ENCODE measurements at regions not wholly inside any gene's neighbourhood (a gene's known extent, or its start where the extent isn't known, plus 50 kb on each side); places are given as distances from the start of the nearest gene placed in this dataset.

DNA sequence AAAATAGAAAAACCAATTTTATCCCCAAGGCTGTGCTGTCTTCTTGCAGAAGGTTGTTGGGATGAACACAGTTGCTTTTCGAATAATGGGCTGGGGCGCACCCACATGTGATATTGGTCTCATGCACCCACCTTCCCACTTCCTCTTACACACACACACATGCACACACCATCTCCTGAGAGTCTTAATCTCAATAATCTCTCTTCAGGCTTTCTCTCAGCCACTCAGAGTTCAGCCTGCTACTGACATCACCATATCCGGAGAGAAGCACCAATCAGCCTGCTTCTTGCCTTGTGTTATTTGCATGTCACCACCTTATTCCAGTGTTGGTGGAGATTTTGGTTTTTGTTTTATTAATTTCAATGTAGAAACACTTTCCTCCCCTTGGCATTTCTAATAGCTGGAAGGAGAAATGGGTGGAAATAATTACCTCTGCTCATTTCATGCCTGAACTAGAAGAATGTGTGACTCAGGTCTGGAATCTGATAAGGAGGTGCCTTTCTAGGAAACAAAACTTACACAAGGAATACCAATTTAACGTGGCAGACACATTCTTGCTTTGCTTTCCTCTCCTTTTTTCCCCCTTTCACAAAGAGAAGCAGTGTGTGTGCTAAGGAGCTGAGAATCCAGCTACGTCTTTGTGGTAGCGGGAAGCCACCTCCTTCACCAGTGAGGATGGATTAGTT lies 400.2 kb downstream of the MID1IP1 start:
- Histone ChIP-seq H3K27ac (no peak overlapping the region), H3K4me1 (peaks cover 0 to 3% (median 0%) of the 10 kb centered on the region in 4 donors), H3K36me3 (no peaks in the 10 kb centered on the region), H3K9me3 (no peaks in the 10 kb centered on the region), H3K4me3 (no peak overlapping the region), H3K27me3 (no peaks in the 10 kb centered on the region)
- 81 to 82% methylated on average over 6 of the region's 6 CpGs for WGBS, 2 donors
- TF ChIP-seq EP300 (IDR thresholded peaks at IDR 0.05) (no peak), POLR2A (IDR thresholded peaks at IDR 0.05) (no peak), CTCF (IDR thresholded peaks at IDR 0.05) (no peak)
- no peak for DNase-seq (ENCODE audit: low spot score in 2 of 2)

DNA sequence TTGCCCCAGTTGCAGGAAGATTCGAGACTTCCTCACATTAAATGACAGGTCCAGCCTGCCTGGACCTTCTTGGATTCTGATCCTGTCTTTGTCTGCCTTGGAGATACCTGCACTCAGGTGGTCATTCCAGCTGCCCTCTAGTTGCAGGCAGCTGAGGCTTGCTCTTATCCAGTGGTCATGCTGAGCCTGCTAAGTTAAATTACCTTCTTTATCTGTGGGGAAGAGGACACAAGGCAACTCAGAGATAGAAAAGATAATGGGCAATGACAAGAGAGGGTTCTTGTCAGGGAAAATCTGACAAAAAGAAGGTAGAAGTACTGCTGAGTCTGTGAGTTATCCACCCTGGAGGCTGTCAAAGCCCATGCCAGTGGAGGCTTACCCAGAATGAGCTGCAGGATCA lies 401.4 kb downstream of the MID1IP1 start:
- WGBS, 2 donors, result 66 to 91% methylated on average over 1 of the region's 1 CpG
- no peaks in the 10 kb centered on the region for H3K27me3 ChIP-seq
- H3K4me3 ChIP-seq, result no peak overlapping the region
- no peaks in the 10 kb centered on the region for H3K36me3 ChIP-seq
- no peak for DNase-seq (ENCODE audit: low spot score in 2 of 2)
- no peak for TF ChIP-seq EP300 (IDR thresholded peaks at IDR 0.05)
- TF ChIP-seq POLR2A (IDR thresholded peaks at IDR 0.05), result no peak
- TF ChIP-seq CTCF (IDR thresholded peaks at IDR 0.05), result no peak
- H3K9me3 ChIP-seq, result no peaks in the 10 kb centered on the region
- H3K27ac ChIP-seq, result no peak overlapping the region
- H3K4me1 ChIP-seq, result no peaks in the 10 kb centered on the region

DNA sequence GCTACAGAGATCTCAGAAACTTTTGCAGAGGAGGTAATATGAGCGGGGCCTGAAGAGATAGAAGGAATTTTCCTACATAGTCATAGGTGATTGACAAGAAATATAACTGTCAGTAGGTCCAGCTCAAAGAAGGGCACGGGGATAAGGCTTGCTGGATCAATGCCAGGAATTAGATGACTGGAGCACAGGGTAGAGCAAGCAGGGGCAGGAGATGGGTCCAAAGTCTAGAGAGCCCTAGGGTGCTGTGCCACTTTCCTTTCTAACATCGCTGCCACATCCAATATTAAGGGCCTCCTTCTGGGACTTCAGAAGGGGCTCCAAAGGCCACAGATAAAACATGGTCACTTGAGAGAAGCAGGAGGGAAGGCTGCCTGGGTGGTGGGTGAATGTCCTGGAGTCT lies 402.2 kb downstream of the MID1IP1 start:
- no peaks in the 10 kb centered on the region for H3K27me3 ChIP-seq
- WGBS, 2 donors, result 70 to 80% methylated on average over 3 of the region's 3 CpGs

DNA sequence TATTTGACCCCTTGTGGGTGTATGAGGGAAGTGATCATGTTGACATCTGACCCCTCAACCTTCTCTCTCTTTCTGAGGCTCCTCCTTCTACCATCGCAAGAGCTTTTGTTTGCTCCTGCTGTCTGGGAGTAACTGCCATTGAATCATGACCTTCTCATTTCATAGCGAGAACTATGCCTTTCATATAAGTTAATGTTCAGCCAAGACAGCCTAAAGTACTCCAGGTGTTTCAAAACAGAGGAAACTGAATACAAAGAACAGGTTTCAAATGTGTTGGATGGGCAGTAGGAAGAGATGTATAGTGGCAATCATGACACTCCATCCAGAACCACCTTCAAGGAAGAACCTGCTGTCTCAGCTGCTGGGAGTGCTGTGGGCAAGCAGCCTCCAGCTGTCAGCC lies 403.1 kb downstream of the MID1IP1 start:
- no peaks in the 10 kb centered on the region for H3K9me3 ChIP-seq
- no peaks in the 10 kb centered on the region for H3K36me3 ChIP-seq
- H3K4me3 ChIP-seq, result no peak overlapping the region
- DNase-seq (ENCODE audit: low spot score in 2 of 2), result no peak
- TF ChIP-seq EP300 (IDR thresholded peaks at IDR 0.05) (no peak), POLR2A (IDR thresholded peaks at IDR 0.05) (no peak), CTCF (IDR thresholded peaks at IDR 0.05) (no peak)
- no peak overlapping the region for H3K27ac ChIP-seq
- 47 to 57% methylated on average over 2 of the region's 2 CpGs for WGBS, 2 donors
- H3K4me1 ChIP-seq, result no peaks in the 10 kb centered on the region
- no peaks in the 10 kb centered on the region for H3K27me3 ChIP-seq

More for the DNA sequence above, 402.2 kb downstream of the MID1IP1 start:
- DNase-seq (ENCODE audit: low spot score in 2 of 2), result no peak
- Histone ChIP-seq H3K27ac (no peak overlapping the region), H3K36me3 (no peaks in the 10 kb centered on the region), H3K9me3 (no peaks in the 10 kb centered on the region), H3K4me1 (no peaks in the 10 kb centered on the region), H3K4me3 (no peak overlapping the region)
- TF ChIP-seq EP300 (IDR thresholded peaks at IDR 0.05), result no peak
- TF ChIP-seq POLR2A (IDR thresholded peaks at IDR 0.05), result no peak
- no peak for TF ChIP-seq CTCF (IDR thresholded peaks at IDR 0.05)

- H3K27me3 ChIP-seq, result no peaks in the 10 kb centered on the region
- H3K4me1 ChIP-seq, result no peaks in the 10 kb centered on the region
- 83 to 100% methylated on average over 1 of the region's 1 CpG for WGBS, 2 donors
- TF ChIP-seq EP300 (IDR thresholded peaks at IDR 0.05), result no peak
- no peak for TF ChIP-seq CTCF (IDR thresholded peaks at IDR 0.05)
- TF ChIP-seq POLR2A (IDR thresholded peaks at IDR 0.05), result no peak
- H3K27ac ChIP-seq, result no peak overlapping the region
- H3K9me3 ChIP-seq, result no peaks in the 10 kb centered on the region
- no peak overlapping the region for H3K4me3 ChIP-seq
- H3K36me3 ChIP-seq, result no peaks in the 10 kb centered on the region
- no peak for DNase-seq (ENCODE audit: low spot score in 2 of 2)
Observed at GRCh38 chrX:39204945-39205344, 403.7 kb downstream of the MID1IP1 start.
